H1 (cell line): ENCODE measurements at regions not wholly inside any gene's neighbourhood (a gene's known extent, or its start where the extent isn't known, plus 50 kb on each side); places are given as distances from the start of the nearest gene placed in this dataset.

Source experiments
- CTCF ChIA-PET: fragments of 300-600 bp; sonication (Branson Sonifier 250); formaldehyde crosslinking; loops from one replicate; lab custom pipeline; 2021; ENCODE audit not compliant: partially characterized antibody; lab: Charles Lee
- POLR2A ChIA-PET: fragments of 300-600 bp; sonication (Branson Sonifier 250); formaldehyde crosslinking; loops from one replicate; lab custom pipeline; 2021; ENCODE audit warnings: inconsistent platforms; ENCODE audit not compliant: partially characterized antibody; lab: Charles Lee
- DNase-seq, 2 experiments: peaks; one replicate each; pipeline versions ENCODE4 v3.0.0 to v3.0.0-alpha.2; 2010 to 2022; ENCODE audit warnings: low spot score in 2 of 2, low read depth in 1 of 2, mixed read lengths in 1 of 2
- FAIRE-seq: peaks from 2 replicates; lab custom pipeline; 2011; peaks lifted over from hg19 to GRCh38; lab: Jason Lieb, UNC
- H2AFZ ChIP-seq: 2 replicates; pipeline ENCODE4 v1.8.1; 2012; ENCODE audit warnings: low read length, inconsistent platforms
- H2AK5ac ChIP-seq: 2 replicates; pipeline ENCODE4 v1.6.1; 2013; ENCODE audit warnings: low read depth, low read length
- H2BK120ac ChIP-seq: replicated peaks from 2 replicates; pipeline ENCODE3; 2013; ENCODE audit warnings: low read depth, low read length, inconsistent platforms
- H2BK12ac ChIP-seq: 2 replicates; pipeline ENCODE4 v1.6.1; 2013; ENCODE audit warnings: low read depth, low read length
- H2BK15ac ChIP-seq: 2 replicates; pipeline ENCODE4 v1.6.1; 2013; ENCODE audit warnings: low read length
- H2BK20ac ChIP-seq: 2 replicates; pipeline ENCODE4 v1.6.1; 2013; ENCODE audit warnings: low read length
- H2BK5ac ChIP-seq: 2 replicates; pipeline ENCODE4 v1.6.1; 2013; ENCODE audit warnings: low read depth, low read length
- H3K14ac ChIP-seq: 2 replicates; pipeline ENCODE4 v1.6.1; 2013; ENCODE audit warnings: inconsistent platforms; ENCODE audit not compliant: insufficient read length
- H3K18ac ChIP-seq: 2 replicates; pipeline ENCODE4 v1.6.1; 2013; ENCODE audit warnings: low read length; ENCODE audit errors: extremely low read depth
- H3K23ac ChIP-seq: 2 replicates; pipeline ENCODE4 v1.6.1; 2013; ENCODE audit warnings: inconsistent platforms; ENCODE audit not compliant: insufficient read length
- H3K23me2 ChIP-seq: 2 replicates; pipeline ENCODE4 v1.6.1; 2013; ENCODE audit warnings: low read depth, low read length
- H3K27ac ChIP-seq: 2 replicates; pipeline ENCODE4 v1.6.1; 2011; ENCODE audit warnings: low read depth, low read length, inconsistent platforms
- H3K27me3 ChIP-seq, 4 experiments: replicated peaks in 1 of 4; 1 replicate in 1 of 4; 2 replicates in 3 of 4; pipeline versions ENCODE4 v1.6.1 to v1.8.1; 2011 to 2013; ENCODE audit warnings: low read length in 3 of 4, mild to moderate bottlenecking in 3 of 4, inconsistent platforms in 2 of 4, mixed read lengths in 2 of 4, moderate library complexity in 1 of 4; ENCODE audit not compliant: control insufficient read depth in 3 of 4, insufficient read depth in 3 of 4; ENCODE audit errors: extremely low read depth in 1 of 4
- H3K36me3 ChIP-seq, 4 experiments: 2 replicates each; pipeline versions ENCODE4 v1.6.1 to v1.8.1; 2011 to 2013; ENCODE audit warnings: mild to moderate bottlenecking in 4 of 4, low read length in 3 of 4, moderate library complexity in 2 of 4, control low read depth in 1 of 4, inconsistent platforms in 1 of 4; ENCODE audit not compliant: insufficient read depth in 4 of 4, control insufficient read depth in 2 of 4
- H3K4ac ChIP-seq: replicated peaks from 2 replicates; pipeline ENCODE3; 2013; ENCODE audit warnings: low read length, low read depth, mixed read lengths, inconsistent platforms; ENCODE audit not compliant: insufficient read length
- H3K4me1 ChIP-seq, 4 experiments: replicated peaks in 1 of 4; 1 replicate in 1 of 4; 2 replicates in 3 of 4; pipeline versions ENCODE4 v1.6.1 to v1.8.1; 2011 to 2013; ENCODE audit warnings: low read length in 3 of 4, inconsistent platforms in 2 of 4, mixed read lengths in 1 of 4; ENCODE audit not compliant: insufficient read depth in 4 of 4, control insufficient read depth in 3 of 4
- H3K4me2 ChIP-seq, 2 experiments: 2 replicates each; pipeline versions ENCODE4 v1.6.1 to v1.8.1; 2011 to 2013; ENCODE audit warnings: low read depth in 2 of 2, low read length in 2 of 2, control low read depth in 1 of 2, inconsistent platforms in 1 of 2, mild to moderate bottlenecking in 1 of 2; ENCODE audit not compliant: insufficient read depth in 1 of 2
- H3K4me3 ChIP-seq, 4 experiments: fragments of 200-600, 300-600 bp in 1 of 4; sonication (generic), shearing (Covaris generic), sonication (Bioruptor Twin) in 1 of 4; 2 replicates each; pipeline versions ENCODE4 v1.5.1 to v1.8.1; 2011 to 2016; ENCODE audit warnings: low read length in 4 of 4, low read depth in 3 of 4, control low read depth in 2 of 4, inconsistent platforms in 2 of 4, mild to moderate bottlenecking in 2 of 4, mixed read lengths in 1 of 4, moderate library complexity in 1 of 4; ENCODE audit not compliant: insufficient read depth in 2 of 4; ENCODE audit errors: extremely low read depth in 1 of 4
- H3K56ac ChIP-seq: replicated peaks from 2 replicates; pipeline ENCODE3; 2013; ENCODE audit warnings: low read depth, mild to moderate bottlenecking, mixed read lengths, low read length, inconsistent platforms; ENCODE audit not compliant: insufficient read length
- H3K79me1 ChIP-seq: 2 replicates; pipeline ENCODE4 v1.6.1; 2013; ENCODE audit warnings: low read depth, low read length, control low read depth
- H3K79me2 ChIP-seq, 2 experiments: 2 replicates each; pipeline versions ENCODE4 v1.6.1 to v1.8.1; 2012 to 2013; ENCODE audit warnings: low read length in 2 of 2, mild to moderate bottlenecking in 2 of 2, inconsistent platforms in 1 of 2; ENCODE audit not compliant: insufficient read depth in 2 of 2, control insufficient read depth in 1 of 2
- H3K9ac ChIP-seq, 4 experiments: replicated peaks in 1 of 4; 1 replicate in 1 of 4; 2 replicates in 3 of 4; pipeline versions ENCODE4 v1.6.1 to v1.8.1; 2011 to 2013; ENCODE audit warnings: low read depth in 3 of 4, low read length in 3 of 4, control low read depth in 2 of 4, mild to moderate bottlenecking in 2 of 4, moderate library complexity in 2 of 4, inconsistent platforms in 1 of 4; ENCODE audit errors: extremely low read depth in 1 of 4
- H3K9me3 ChIP-seq, 2 experiments: 2 replicates each; pipeline versions ENCODE4 v1.6.1 to v1.8.1; 2012 to 2013; ENCODE audit warnings: mild to moderate bottlenecking in 2 of 2, moderate library complexity in 2 of 2, control low read depth in 1 of 2, inconsistent platforms in 1 of 2, low read depth in 1 of 2, low read length in 1 of 2, mixed read lengths in 1 of 2; ENCODE audit not compliant: insufficient read depth in 2 of 2
- H4K20me1 ChIP-seq, 2 experiments: replicated peaks in 1 of 2; 2 replicates each; pipeline versions ENCODE3 to v1.8.1; 2011 to 2013; ENCODE audit warnings: inconsistent platforms in 2 of 2, low read length in 2 of 2, mild to moderate bottlenecking in 1 of 2; ENCODE audit not compliant: insufficient read depth in 2 of 2, control insufficient read depth in 1 of 2
- H4K5ac ChIP-seq: 2 replicates; pipeline ENCODE4 v1.6.1; 2013; ENCODE audit warnings: low read length, low read depth, mixed read lengths, inconsistent platforms; ENCODE audit not compliant: insufficient read length
- H4K8ac ChIP-seq: 2 replicates; pipeline ENCODE4 v1.8.0; 2013; ENCODE audit warnings: mild to moderate bottlenecking, moderate library complexity, low read length, inconsistent platforms; ENCODE audit not compliant: insufficient read depth; ENCODE audit errors: extremely low read depth
- H4K91ac ChIP-seq: replicated peaks from 2 replicates; pipeline ENCODE3; 2013; ENCODE audit warnings: low read length, mixed read lengths, inconsistent platforms; ENCODE audit not compliant: insufficient read length
- CBX8 ChIP-seq: fragments of 300-800, 300-1000 bp; sonication (generic); IDR thresholded peaks from 2 replicates; pipeline ENCODE4 v1.7.1; 2016; ENCODE audit warnings: low read depth, low read length, borderline replicate concordance
- CREB1 ChIP-seq: IDR thresholded peaks from 2 replicates; pipeline ENCODE4 v1.6.1; 2012; ENCODE audit warnings: inconsistent platforms
- FOSL1 ChIP-seq: IDR thresholded peaks from 2 replicates; pipeline ENCODE4 v1.6.1; 2011; ENCODE audit warnings: mild to moderate bottlenecking, low read depth, low read length, moderate library complexity; ENCODE audit not compliant: insufficient read depth
- GTF2F1 ChIP-seq: IDR thresholded peaks from 2 replicates; pipeline ENCODE4 v1.6.1; 2012; ENCODE audit warnings: low read depth, low read length, improper control_type of control experiment, borderline replicate concordance
- RAD21 ChIP-seq, 2 experiments: IDR thresholded peaks in 1 of 2; conservative IDR thresholded peaks in 1 of 2; 2 replicates each; pipeline ENCODE4 v1.6.1; 2011; ENCODE audit warnings: low read depth in 2 of 2, low read length in 2 of 2, improper control_type of control experiment in 1 of 2, inconsistent platforms in 1 of 2, mild to moderate bottlenecking in 1 of 2, moderate library complexity in 1 of 2
- SIN3A ChIP-seq, 2 experiments: IDR thresholded peaks in 1 of 2; conservative IDR thresholded peaks in 1 of 2; 2 replicates each; pipeline ENCODE4 v1.6.1; 2011 to 2012; ENCODE audit warnings: low read length in 2 of 2, improper control_type of control experiment in 1 of 2, low read depth in 1 of 2, mild to moderate bottlenecking in 1 of 2
- SP1 ChIP-seq: IDR thresholded peaks from 2 replicates; pipeline ENCODE4 v1.6.1; 2011; ENCODE audit warnings: low read depth, low read length
- SUZ12 ChIP-seq: fragments of 200-600 bp; sonication (generic); IDR thresholded peaks from 2 replicates; pipeline ENCODE4 v1.6.1; 2012; ENCODE audit warnings: mild to moderate bottlenecking, inconsistent platforms, low read length, moderate library complexity, mixed read lengths
- TAF1 ChIP-seq: IDR thresholded peaks from 2 replicates; pipeline ENCODE4 v1.6.1; 2011; ENCODE audit warnings: mild to moderate bottlenecking, low read depth, low read length
- TAF7 ChIP-seq: optimal IDR thresholded peaks from 2 replicates; pipeline ENCODE3; 2011; ENCODE audit warnings: low read depth, mild to moderate bottlenecking, inconsistent platforms, low read length, moderate library complexity, borderline replicate concordance
- ZNF274 ChIP-seq: IDR thresholded peaks from 2 replicates; pipeline ENCODE4 v1.7.0; 2012; ENCODE audit warnings: low read length, borderline replicate concordance; ENCODE audit errors: extremely low read depth
- WGBS, 2 experiments: shearing (Covaris generic) in 1 of 2; methylation state at CpG; one replicate each; pipeline versions ENCODE4 v1.1.6 to v1.1.7; 2013 to 2015; ENCODE audit warnings: low lambda C conversion rate in 2 of 2, mixed read lengths in 2 of 2, inconsistent platforms in 1 of 2, low coverage in 1 of 2, missing lambda C conversion rate in 1 of 2; ENCODE audit not compliant: insufficient replicate concordance in 2 of 2, insufficient coverage in 1 of 2, insufficient read length in 1 of 2; ENCODE audit errors: extremely low coverage in 1 of 2, missing lambda C conversion rate in 1 of 2; 5-methylcytosine and 5-hydroxymethylcytosine counted together
- TF ChIP-seq, protein P1 (sequence below): IDR thresholded peaks from 2 replicates; pipeline ENCODE4 v1.6.1; 2011; ENCODE audit warnings: low read depth, mild to moderate bottlenecking, low read length; ENCODE audit not compliant: insufficient read depth
- TF ChIP-seq, protein P2 (sequence below): IDR thresholded peaks from 2 replicates; pipeline ENCODE4 v1.6.1; 2011; ENCODE audit warnings: low read length, improper control_type of control experiment

DNA sequence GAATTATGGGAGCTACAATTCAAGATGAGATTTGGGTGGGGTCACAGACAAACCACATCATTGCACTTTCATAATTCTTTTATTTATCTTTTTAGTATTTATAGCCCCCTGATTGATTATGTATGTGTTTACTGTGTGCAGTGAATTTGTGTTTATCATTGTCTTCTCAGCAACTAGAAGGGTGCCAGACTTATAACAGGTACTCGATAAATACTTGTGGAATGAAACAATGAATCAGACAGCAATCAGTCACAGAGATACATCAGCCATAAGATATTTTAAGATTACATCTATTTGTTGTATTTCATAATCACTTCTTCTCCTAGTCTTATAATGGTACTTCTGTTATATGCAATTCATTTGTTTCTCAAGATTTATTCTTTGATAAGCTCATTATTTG is 273.2 kb downstream of the PTPRC start:
- no peak overlapping the region for H4K91ac ChIP-seq
- no peak overlapping the region for H3K9ac ChIP-seq
- no peaks in the 10 kb centered on the region for H3K79me2 ChIP-seq
- H2BK5ac ChIP-seq: no peak overlapping the region
- no peak overlapping the region for H3K4ac ChIP-seq
- DNase-seq: no peak
- H4K20me1 ChIP-seq: no peaks in the 10 kb centered on the region
- no peak overlapping the region for H2AK5ac ChIP-seq
- no peak overlapping the region for H2AFZ ChIP-seq
- no peak overlapping the region for H3K27ac ChIP-seq
- H3K23me2 ChIP-seq: no peaks in the 10 kb centered on the region
- H3K9me3 ChIP-seq: no peaks in the 10 kb centered on the region
- no peak overlapping the region for H3K4me3 ChIP-seq
- no peak overlapping the region for H3K23ac ChIP-seq
- no peak overlapping the region for H4K5ac ChIP-seq
- H3K36me3 ChIP-seq: no peaks in the 10 kb centered on the region
- no peak overlapping the region for H3K18ac ChIP-seq
- CTCF ChIA-PET: interaction anchor here (0.7 kb wide), 1 partner anchor 529 kb away, joined by 3 read pairs; no protein-coding TSS in a partner anchor
- no peaks in the 10 kb centered on the region for H3K4me1 ChIP-seq
- 100% methylated on average over 1 of the region's 1 CpG; no CpG with 5 or more reads in 1 of the 2 experiments for WGBS, 2 experiments
- no peak overlapping the region for H4K8ac ChIP-seq
- no peak overlapping the region for H3K56ac ChIP-seq
- H3K14ac ChIP-seq: no peak overlapping the region
- no peak overlapping the region for H2BK12ac ChIP-seq
- no peaks in the 10 kb centered on the region for H3K79me1 ChIP-seq
- no peaks in the 10 kb centered on the region for H3K27me3 ChIP-seq
- H3K4me2 ChIP-seq: no peak overlapping the region
- H2BK120ac ChIP-seq: no peak overlapping the region
- POLR2A ChIA-PET: no interaction called here
- H2BK20ac ChIP-seq: no peak overlapping the region
- FAIRE-seq: no peak
- no peak overlapping the region for H2BK15ac ChIP-seq
- TF ChIP-seq SIN3A (conservative IDR thresholded peaks at IDR 0.05 in 1 of 2, IDR thresholded peaks at IDR 0.05 in 1 of 2; ENCODE audit: low read depth in 1 of 2, low read length in 2 of 2): no peak
- no peak for TF ChIP-seq RAD21 (IDR thresholded peaks at IDR 0.05 in 1 of 2, conservative IDR thresholded peaks at IDR 0.05 in 1 of 2; ENCODE audit: low read depth in 2 of 2, low read length in 2 of 2)
- no peak for TF ChIP-seq CBX8
- no peak for TF ChIP-seq GTF2F1
- TF ChIP-seq ZNF274: no peak
- TF ChIP-seq TAF7: no peak
- TF ChIP-seq SUZ12: no peak
- no peak for TF ChIP-seq FOSL1
- TF ChIP-seq TAF1: no peak
- TF ChIP-seq CREB1: no peak
- no peak for TF ChIP-seq SP1
- TF ChIP-seq, protein P1, sequence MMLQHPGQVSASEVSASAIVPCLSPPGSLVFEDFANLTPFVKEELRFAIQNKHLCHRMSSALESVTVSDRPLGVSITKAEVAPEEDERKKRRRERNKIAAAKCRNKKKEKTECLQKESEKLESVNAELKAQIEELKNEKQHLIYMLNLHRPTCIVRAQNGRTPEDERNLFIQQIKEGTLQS: no peak
- TF ChIP-seq, protein P2, sequence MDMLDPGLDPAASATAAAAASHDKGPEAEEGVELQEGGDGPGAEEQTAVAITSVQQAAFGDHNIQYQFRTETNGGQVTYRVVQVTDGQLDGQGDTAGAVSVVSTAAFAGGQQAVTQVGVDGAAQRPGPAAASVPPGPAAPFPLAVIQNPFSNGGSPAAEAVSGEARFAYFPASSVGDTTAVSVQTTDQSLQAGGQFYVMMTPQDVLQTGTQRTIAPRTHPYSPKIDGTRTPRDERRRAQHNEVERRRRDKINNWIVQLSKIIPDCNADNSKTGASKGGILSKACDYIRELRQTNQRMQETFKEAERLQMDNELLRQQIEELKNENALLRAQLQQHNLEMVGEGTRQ: no peak
